MCF 10A (cell line): ENCODE measurements at regions not wholly inside any gene's neighbourhood (a gene's known extent, or its start where the extent isn't known, plus 50 kb on each side); places are given as distances from the start of the nearest gene placed in this dataset.

Experiments
- BruUV-seq: library from RNA; stranded (reverse); fragments of 400-500 nt; replicated peaks from 2 replicates; lab custom pipeline; 2021; lab: Mats Ljungman, UMichigan
- CTCF ChIA-PET: fragments of 300-600 bp; sonication (Branson Sonifier 250); formaldehyde crosslinking; extraction: SDS; loops from one replicate; lab custom pipeline; 2021; ENCODE audit warnings: antibody characterized with exemption, inconsistent platforms; lab: Yijun Ruan, JAX
- POLR2A ChIA-PET: fragments of 300-600, 350-650 bp; sonication (Branson Sonifier 250); formaldehyde crosslinking; extraction: SDS; loops from one replicate; lab custom pipeline; 2020; ENCODE audit warnings: antibody characterized with exemption, inconsistent platforms; lab: Yijun Ruan, JAX
- DNase-seq: peaks from one replicate; pipeline ENCODE4 v3.0.0-alpha.2; 2018; ENCODE audit not compliant: unreplicated experiment
- H3K27ac Mint-ChIP-seq: one replicate; pipeline ENCODE4 v1.8.0; 2022; ENCODE audit warnings: mild to moderate bottlenecking, low read depth, mixed read lengths; ENCODE audit not compliant: unreplicated experiment
- H3K27me3 Mint-ChIP-seq: one replicate; pipeline ENCODE4 v1.8.0; 2022; ENCODE audit warnings: mixed read lengths; ENCODE audit not compliant: insufficient read depth, unreplicated experiment
- H3K36me3 Mint-ChIP-seq: one replicate; pipeline ENCODE4 v1.8.0; 2022; ENCODE audit warnings: mild to moderate bottlenecking, moderate library complexity, mixed read lengths; ENCODE audit not compliant: insufficient read depth, unreplicated experiment
- H3K4me1 Mint-ChIP-seq: one replicate; pipeline ENCODE4 v1.8.0; 2022; ENCODE audit warnings: mixed read lengths; ENCODE audit not compliant: insufficient read depth, unreplicated experiment
- H3K4me3 Mint-ChIP-seq: one replicate; pipeline ENCODE4 v1.8.0; 2022; ENCODE audit warnings: mild to moderate bottlenecking, moderate library complexity, mixed read lengths; ENCODE audit not compliant: unreplicated experiment
- H3K9me3 Mint-ChIP-seq: one replicate; pipeline ENCODE4 v1.8.0; 2022; ENCODE audit warnings: mixed read lengths; ENCODE audit not compliant: unreplicated experiment
- CTCF ChIP-seq: fragments of 200-600 bp; IDR thresholded peaks from one replicate; pipeline ENCODE4 v1.8.0; 2022; ENCODE audit warnings: antibody characterized with exemption, mild to moderate bottlenecking; ENCODE audit not compliant: unreplicated experiment
- intact Hi-C: fragments of 100-400 bp; cut with micrococcal nuclease; formaldehyde crosslinking; loops from 2 replicates; pipeline ENCODE4 v1.14.1; 2022

GRCh38 chr1:229005097-229005496 lies 265.8 kb upstream of the RAB4A start:
- ChIA-PET CTCF (interaction anchor here (0.7 to 1.5 kb wide), 2 partner anchors 52 to 222 kb away, joined by 3 to 5 read pairs; no protein-coding TSS in a partner anchor), POLR2A (interaction anchor here (1.5 kb wide), 1 partner anchor 223 kb away, joined by 3 read pairs; no protein-coding TSS in a partner anchor)
- no peak for TF ChIP-seq CTCF
- Mint-ChIP-seq H3K27me3 (no peaks in the 10 kb centered on the region), H3K36me3 (no peaks in the 10 kb centered on the region), H3K4me3 (no peak overlapping the region), H3K9me3 (no peaks in the 10 kb centered on the region), H3K4me1 (peaks cover 19% of the 10 kb centered on the region), H3K27ac (no peak overlapping the region)
- intact Hi-C loops: loop anchor here (5.0 to 10.0 kb wide), 2 partner anchors 150 to 222 kb away; no protein-coding TSS in a partner anchor
- no TSS peak for BruUV-seq
- no peak for DNase-seq

- CTCF ChIA-PET: interaction anchor here (0.7 to 2.7 kb wide), 9 partner anchors 11 to 278 kb away, joined by 3 to 11 read pairs (median 5); no protein-coding TSS in a partner anchor
- no peak overlapping the region for H3K4me3 Mint-ChIP-seq
- POLR2A ChIA-PET: interaction anchor here (0.6 to 2.3 kb wide), 9 partner anchors 11 to 222 kb away, joined by 3 to 9 read pairs (median 4); no protein-coding TSS in a partner anchor
- no peak for TF ChIP-seq CTCF
- intact Hi-C loops: loop anchor here (5.0 to 10.0 kb wide), 2 partner anchors 149 to 222 kb away; no protein-coding TSS in a partner anchor
- H3K9me3 Mint-ChIP-seq: no peaks in the 10 kb centered on the region
- BruUV-seq: no TSS peak
- peaks cover 19% of the 10 kb centered on the region for H3K4me1 Mint-ChIP-seq
- H3K27me3 Mint-ChIP-seq: no peaks in the 10 kb centered on the region
- no peak for DNase-seq
- H3K27ac Mint-ChIP-seq: no peak overlapping the region
- H3K36me3 Mint-ChIP-seq: no peaks in the 10 kb centered on the region
These were observed 265.4 kb upstream of the RAB4A start for GRCh38 chr1:229005556-229005955.

GRCh38 chr1:229006121-229006870 lies 264.6 kb upstream of the RAB4A start:
- no peaks in the 10 kb centered on the region for H3K9me3 Mint-ChIP-seq
- H3K4me1 Mint-ChIP-seq: peaks cover 17% of the 10 kb centered on the region
- peak overlapping the region; percentile 36 for H3K27ac Mint-ChIP-seq
- ChIA-PET CTCF (interaction anchor here (0.6 to 2.7 kb wide), 12 partner anchors 12 to 315 kb away, joined by 3 to 11 read pairs (median 4); no protein-coding TSS in a partner anchor), POLR2A (interaction anchor here (0.6 to 2.3 kb wide), 16 partner anchors 10 to 227 kb away, joined by 3 to 9 read pairs (median 3); no protein-coding TSS in a partner anchor)
- no peaks in the 10 kb centered on the region for H3K36me3 Mint-ChIP-seq
- BruUV-seq: no TSS peak
- TF ChIP-seq CTCF: no peak
- intact Hi-C loops: loop anchor here (5.0 to 10.0 kb wide), 2 partner anchors 149 to 221 kb away; no protein-coding TSS in a partner anchor
- DNase-seq: peak; percentile 97
- no peak overlapping the region for H3K4me3 Mint-ChIP-seq
- no peaks in the 10 kb centered on the region for H3K27me3 Mint-ChIP-seq

GRCh38 chr1:229007167-229007566 lies 263.7 kb upstream of the RAB4A start:
- no peaks in the 10 kb centered on the region for H3K27me3 Mint-ChIP-seq
- ChIA-PET POLR2A (interaction anchor here (0.7 to 2.3 kb wide), 10 partner anchors 9 to 222 kb away, joined by 3 to 9 read pairs (median 5); no protein-coding TSS in a partner anchor), CTCF (interaction anchor here (1.1 to 2.7 kb wide), 4 partner anchors 12 to 316 kb away, joined by 3 to 11 read pairs (median 6); no protein-coding TSS in a partner anchor)
- peaks cover 13% of the 10 kb centered on the region for H3K4me1 Mint-ChIP-seq
- no TSS peak for BruUV-seq
- no peak overlapping the region for H3K27ac Mint-ChIP-seq
- no peak for TF ChIP-seq CTCF
- intact Hi-C loops: loop anchor here (5.0 to 10.0 kb wide), 2 partner anchors 148 to 220 kb away; no protein-coding TSS in a partner anchor
- H3K36me3 Mint-ChIP-seq: no peaks in the 10 kb centered on the region
- DNase-seq: no peak
- no peak overlapping the region for H3K4me3 Mint-ChIP-seq
- H3K9me3 Mint-ChIP-seq: no peaks in the 10 kb centered on the region
